Esophagus muscularis mucosa (tissue), 4 donors: ENCODE measurements at regions not wholly inside any gene's neighbourhood (a gene's known extent, or its start where the extent isn't known, plus 50 kb on each side); places are given as distances from the start of the nearest gene placed in this dataset.

Experiments
- DNase-seq: peaks from one replicate; pipeline ENCODE4 v3.0.0-alpha.2; 2017; ENCODE audit errors: extremely low spot score
- H3K27ac ChIP-seq, 4 donors: fragments of 200-600 bp; sonication (generic); replicated peaks in 1 of 4; 1 replicate in 3 of 4; 2 replicates in 1 of 4; pipeline ENCODE4 v1.5.1; 2016 to 2019; ENCODE audit warnings: mild to moderate bottlenecking in 1 of 4
- H3K27me3 ChIP-seq, 4 donors: fragments of 200-600 bp; sonication (generic); one replicate each; pipeline versions ENCODE4 v1.5.1 to v1.6.0; 2016 to 2019
- H3K36me3 ChIP-seq, 4 donors: fragments of 200-600 bp; sonication (generic); one replicate each; pipeline ENCODE4 v1.5.1; 2016 to 2019
- H3K4me1 ChIP-seq, 4 donors: fragments of 200-600 bp; sonication (generic); one replicate each; pipeline ENCODE4 v1.5.1; 2016 to 2019
- H3K4me3 ChIP-seq, 4 donors: fragments of 200-600 bp; sonication (generic); 1 replicate in 2 of 4; 2 replicates in 2 of 4; pipeline ENCODE4 v1.5.1; 2016 to 2019; ENCODE audit warnings: mild to moderate bottlenecking in 4 of 4, moderate library complexity in 1 of 4
- H3K9me3 ChIP-seq, 4 donors: fragments of 200-600 bp; sonication (generic); 1 replicate in 3 of 4; 2 replicates in 1 of 4; pipeline ENCODE4 v1.5.1; 2016 to 2019
- CTCF ChIP-seq, 3 experiments: fragments of 200-600 bp in 2 of 3; fragments of 450-650 bp in 1 of 3; sonication (generic) in 2 of 3; IDR thresholded peaks; one replicate each; pipeline ENCODE4 v1.5.1; 2017 to 2019; ENCODE audit warnings: antibody characterized with exemption in 3 of 3, mild to moderate bottlenecking in 2 of 3, moderate library complexity in 1 of 3
- EP300 ChIP-seq: sonication (generic); formaldehyde crosslinking; IDR thresholded peaks from one replicate; pipeline ENCODE4 v1.6.1; 2017; ENCODE audit warnings: antibody characterized with exemption
- POLR2A ChIP-seq: fragments of 450-650 bp; IDR thresholded peaks from one replicate; pipeline ENCODE4 v1.6.1; 2017; ENCODE audit warnings: antibody characterized with exemption, moderate library complexity, mild to moderate bottlenecking, low read depth
- POLR2AphosphoS5 ChIP-seq, 2 donors: sonication (generic); formaldehyde crosslinking; IDR thresholded peaks; one replicate each; pipeline ENCODE4 v1.6.1; 2017; ENCODE audit warnings: antibody characterized with exemption in 2 of 2
- WGBS: methylation state at CpG from one replicate; pipeline ENCODE4 v1.1.5; 2018; 5-methylcytosine and 5-hydroxymethylcytosine counted together
- intact Hi-C: fragments of 100-400 bp; cut with DNase I; formaldehyde crosslinking; loops from one replicate; pipeline ENCODE4 v1.15.1; 2023

GRCh38 chr2:236762628-236763027, 193.0 kb downstream of the ACKR3 start:
- DNase-seq: no peak
- no peaks in the 10 kb centered on the region for H3K36me3 ChIP-seq
- H3K4me1 ChIP-seq: no peaks in the 10 kb centered on the region
- no peak overlapping the region for H3K4me3 ChIP-seq
- no peaks in the 10 kb centered on the region for H3K9me3 ChIP-seq
- no peak for TF ChIP-seq POLR2AphosphoS5 (IDR thresholded peaks at IDR 0.05)
- no peak for TF ChIP-seq POLR2A
- TF ChIP-seq CTCF (IDR thresholded peaks at IDR 0.05): no peak
- TF ChIP-seq EP300: no peak
- no peaks in the 10 kb centered on the region for H3K27me3 ChIP-seq
- H3K27ac ChIP-seq: no peak overlapping the region
- 84% methylated on average over 4 of the region's 5 CpGs for WGBS
- intact Hi-C loops: no loop called here

GRCh38 chr2:236763857-236764256, 194.2 kb downstream of the ACKR3 start:
- no peak for TF ChIP-seq CTCF (IDR thresholded peaks at IDR 0.05)
- no peak for TF ChIP-seq POLR2AphosphoS5 (IDR thresholded peaks at IDR 0.05)
- no peak for TF ChIP-seq POLR2A
- 87% methylated on average over 6 of the region's 6 CpGs for WGBS
- intact Hi-C loops: no loop called here
- Histone ChIP-seq H3K27me3 (no peaks in the 10 kb centered on the region), H3K4me3 (no peak overlapping the region), H3K9me3 (no peaks in the 10 kb centered on the region), H3K36me3 (no peaks in the 10 kb centered on the region), H3K4me1 (no peaks in the 10 kb centered on the region), H3K27ac (no peak overlapping the region)
- DNase-seq: no peak

GRCh38 chr2:236764716-236765115, 195.1 kb downstream of the ACKR3 start:
- Histone ChIP-seq H3K27me3 (no peaks in the 10 kb centered on the region), H3K27ac (no peak overlapping the region), H3K36me3 (no peaks in the 10 kb centered on the region), H3K9me3 (no peaks in the 10 kb centered on the region), H3K4me1 (no peaks in the 10 kb centered on the region), H3K4me3 (no peak overlapping the region)
- WGBS: 100% methylated on average over 2 of the region's 2 CpGs
- DNase-seq: no peak
- intact Hi-C loops: no loop called here
- TF ChIP-seq EP300 (no peak), POLR2AphosphoS5 (IDR thresholded peaks at IDR 0.05) (no peak), POLR2A (no peak), CTCF (IDR thresholded peaks at IDR 0.05) (no peak)

GRCh38 chr2:236765478-236765877, 195.9 kb downstream of the ACKR3 start:
- Histone ChIP-seq H3K4me3 (no peak overlapping the region), H3K9me3 (no peaks in the 10 kb centered on the region), H3K36me3 (no peaks in the 10 kb centered on the region), H3K4me1 (no peaks in the 10 kb centered on the region), H3K27ac (no peak overlapping the region), H3K27me3 (no peaks in the 10 kb centered on the region)
- WGBS: 53% methylated on average over 2 of the region's 3 CpGs
- TF ChIP-seq POLR2A (no peak), POLR2AphosphoS5 (IDR thresholded peaks at IDR 0.05) (no peak), CTCF (IDR thresholded peaks at IDR 0.05) (no peak), EP300 (no peak)
- no peak for DNase-seq
- intact Hi-C loops: no loop called here

- Histone ChIP-seq H3K9me3 (no peaks in the 10 kb centered on the region), H3K27me3 (no peaks in the 10 kb centered on the region), H3K27ac (no peak overlapping the region), H3K4me3 (no peak overlapping the region), H3K4me1 (no peaks in the 10 kb centered on the region), H3K36me3 (no peaks in the 10 kb centered on the region)
- DNase-seq: no peak
- intact Hi-C loops: no loop called here
- TF ChIP-seq POLR2AphosphoS5 (IDR thresholded peaks at IDR 0.05) (no peak), POLR2A (no peak), EP300 (no peak), CTCF (IDR thresholded peaks at IDR 0.05) (no peak)
- WGBS: 92% methylated on average over 2 of the region's 2 CpGs
Observed at GRCh38 chr2:236766850-236767249, 197.2 kb downstream of the ACKR3 start.
